OCI-LY1 (cell line): ENCODE measurements at regions not wholly inside any gene's neighbourhood (a gene's known extent, or its start where the extent isn't known, plus 50 kb on each side); places are given as distances from the start of the nearest gene placed in this dataset.

Source experiments
- CTCF ChIP-seq: fragments of 200-600 bp; sonication (generic), shearing (Covaris generic); IDR thresholded peaks from 2 replicates; pipeline ENCODE4 v1.5.1; 2017; ENCODE audit warnings: mild to moderate bottlenecking, antibody characterized with exemption, low read length, moderate library complexity, mixed read lengths
- EZH2 ChIP-seq: fragments of 200-600 bp; sonication (generic), shearing (Covaris generic); IDR thresholded peaks from 2 replicates; pipeline ENCODE4 v1.8.0; 2017; ENCODE audit warnings: borderline replicate concordance, mixed run types, mild to moderate bottlenecking, antibody characterized with exemption, low read length, moderate library complexity, mixed read lengths

GRCh38 chr5:3201941-3202340, 393.7 kb upstream of the IRX1 start:
- TF ChIP-seq EZH2 (no peak), CTCF (no peak)
